Common myeloid progenitor, CD34-positive (primary cell): ENCODE measurements at regions not wholly inside any gene's neighbourhood (a gene's known extent, or its start where the extent isn't known, plus 50 kb on each side); places are given as distances from the start of the nearest gene placed in this dataset.

Source experiments
- CTCF ChIA-PET: fragments of 350-600 bp; sonication (Branson Sonifier 250); formaldehyde crosslinking; loops from one replicate; lab custom pipeline; 2021; ENCODE audit warnings: antibody characterized with exemption; lab: Charles Lee
- POLR2A ChIA-PET: fragments of 350-600 bp; sonication (Branson Sonifier 250); formaldehyde crosslinking; loops from one replicate; lab custom pipeline; 2021; ENCODE audit warnings: antibody characterized with exemption; lab: Charles Lee
- DNase-seq, 3 donors: peaks; one replicate each; pipeline versions ENCODE4 v3.0.0 to v3.0.0-alpha.2; 2013
- H3K27ac ChIP-seq, 2 experiments: 1 replicate in 1 of 2; 2 replicates in 1 of 2; pipeline ENCODE4 v1.7.0; 2013; ENCODE audit warnings: inconsistent platforms in 2 of 2, low read length in 2 of 2, mild to moderate bottlenecking in 2 of 2, low read depth in 1 of 2, moderate library complexity in 1 of 2; ENCODE audit not compliant: severe bottlenecking in 2 of 2, insufficient read depth in 1 of 2, poor library complexity in 1 of 2
- H3K27me3 ChIP-seq, 5 experiments: replicated peaks in 2 of 5; 1 replicate in 3 of 5; 2 replicates in 2 of 5; pipeline versions ENCODE4 v1.6.1 to v1.7.0; 2013; ENCODE audit warnings: low read length in 4 of 5, mild to moderate bottlenecking in 2 of 5, moderate library complexity in 2 of 5, inconsistent platforms in 1 of 5; ENCODE audit not compliant: insufficient read depth in 5 of 5, control insufficient read depth in 4 of 5
- H3K36me3 ChIP-seq, 4 experiments: 1 replicate in 2 of 4; 2 replicates in 2 of 4; pipeline versions ENCODE4 v1.6.1 to v1.7.0; 2013; ENCODE audit warnings: low read length in 3 of 4, control low read depth in 1 of 4, mild to moderate bottlenecking in 1 of 4; ENCODE audit not compliant: control insufficient read depth in 4 of 4, insufficient read depth in 4 of 4
- H3K4me1 ChIP-seq, 4 experiments: 1 replicate in 3 of 4; 2 replicates in 1 of 4; pipeline versions ENCODE4 v1.6.1 to v1.7.1; 2013; ENCODE audit warnings: low read length in 3 of 4, mild to moderate bottlenecking in 3 of 4, control low read depth in 1 of 4, inconsistent platforms in 1 of 4, moderate library complexity in 1 of 4; ENCODE audit not compliant: control insufficient read depth in 4 of 4, insufficient read depth in 4 of 4; ENCODE audit errors: control extremely low read depth in 1 of 4
- H3K4me3 ChIP-seq, 7 experiments: 1 replicate in 4 of 7; 2 replicates in 3 of 7; pipeline versions ENCODE4 v1.5.1 to v1.7.0; 2013; ENCODE audit warnings: mild to moderate bottlenecking in 7 of 7, low read length in 6 of 7, moderate library complexity in 6 of 7, inconsistent platforms in 2 of 7, low read depth in 2 of 7, control low read depth in 1 of 7; ENCODE audit not compliant: insufficient read depth in 4 of 7, control insufficient read depth in 1 of 7; ENCODE audit errors: extremely low read depth in 1 of 7
- H3K9me3 ChIP-seq, 5 experiments: 1 replicate in 4 of 5; 2 replicates in 1 of 5; pipeline versions ENCODE4 v1.6.1 to v1.7.1; 2013; ENCODE audit warnings: low read length in 4 of 5, mild to moderate bottlenecking in 2 of 5, inconsistent platforms in 1 of 5, low read depth in 1 of 5, moderate library complexity in 1 of 5; ENCODE audit not compliant: control insufficient read depth in 4 of 5, insufficient read depth in 2 of 5; ENCODE audit errors: control extremely low read depth in 1 of 5
- WGBS: methylation state at CpG from one replicate; pipeline ENCODE4 v1.1.5; 2013; ENCODE audit not compliant: insufficient coverage; 5-methylcytosine and 5-hydroxymethylcytosine counted together

DNA sequence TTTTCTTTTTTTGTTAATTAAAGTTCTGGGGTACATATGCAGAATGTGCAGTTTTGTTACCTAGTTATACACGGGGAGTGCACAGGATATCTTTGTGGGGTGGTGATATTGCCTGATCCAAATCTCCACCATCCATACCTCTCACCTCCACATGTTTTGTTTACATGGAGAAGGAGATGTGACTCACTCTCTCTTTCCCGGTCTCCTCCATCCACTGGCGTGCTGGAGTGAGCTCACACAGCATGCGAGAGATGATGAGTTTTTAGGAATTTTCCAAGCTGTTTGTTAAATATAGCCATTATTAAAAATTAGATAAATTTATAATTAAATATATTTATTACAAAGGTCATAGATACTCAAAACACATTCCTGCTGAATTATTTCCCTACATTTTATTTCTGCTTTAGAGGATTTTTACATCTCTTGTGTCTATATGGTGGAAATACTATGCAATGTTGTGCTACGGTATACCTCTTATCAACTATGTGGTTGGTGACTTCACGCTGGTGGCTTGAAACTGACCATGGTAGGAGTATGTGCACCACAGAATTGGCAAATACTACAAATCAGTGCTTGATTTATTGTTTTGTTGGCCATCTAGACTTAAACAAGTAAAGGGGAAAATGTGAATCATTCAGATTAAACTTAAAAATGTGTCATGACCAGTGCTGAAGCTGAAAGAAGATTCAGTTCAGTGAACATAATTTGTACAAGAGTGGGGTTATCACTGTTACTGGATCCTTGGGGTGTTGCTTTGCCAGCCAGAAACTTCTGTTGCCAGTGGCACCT lies 107.9 kb upstream of the FAM180A start:
- Histone ChIP-seq H3K4me3 (no peak overlapping the region), H3K4me1 (no peaks in the 10 kb centered on the region), H3K27ac (no peak overlapping the region), H3K27me3 (no peaks in the 10 kb centered on the region), H3K9me3 (peaks cover under 1 to 6% (median 2%) of the 10 kb centered on the region in 5 experiments), H3K36me3 (no peaks in the 10 kb centered on the region)
- ChIA-PET CTCF (no interaction called here), POLR2A (no interaction called here)
- no CpG with 5 or more reads among the region's 6 CpGs for WGBS
- DNase-seq, result no peak

DNA sequence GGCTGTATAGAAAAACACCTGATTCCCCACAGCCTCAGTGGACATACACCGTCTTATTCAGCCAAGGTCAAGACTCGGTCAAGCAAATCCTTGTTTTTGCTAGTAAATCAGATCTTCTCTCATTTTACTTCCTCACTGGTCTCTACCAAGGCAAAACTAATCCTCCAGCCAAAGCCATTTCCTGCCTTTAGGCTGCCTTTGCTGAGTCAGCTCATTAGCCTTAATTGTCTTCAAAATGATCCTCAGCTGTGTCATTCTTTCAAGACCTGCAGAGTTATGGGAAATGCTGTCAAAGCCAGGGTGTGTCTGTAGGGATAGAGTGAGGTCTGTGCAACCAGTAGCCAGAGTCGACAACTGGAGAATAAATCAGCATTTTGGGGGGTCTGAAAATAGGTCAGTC lies 107.2 kb upstream of the FAM180A start:
- H3K9me3 ChIP-seq, result peaks cover 0 to 4% (median 0%) of the 10 kb centered on the region in 5 experiments
- H3K27ac ChIP-seq, result no peak overlapping the region
- no peak overlapping the region for H3K4me3 ChIP-seq
- peak in 2 of 3 donors; percentile 23 to 33 for DNase-seq
- ChIA-PET CTCF (no interaction called here), POLR2A (no interaction called here)
- H3K27me3 ChIP-seq, result no peaks in the 10 kb centered on the region
- 36% methylated on average over 3 of the region's 3 CpGs for WGBS
- no peaks in the 10 kb centered on the region for H3K36me3 ChIP-seq
- H3K4me1 ChIP-seq, result no peaks in the 10 kb centered on the region

DNA sequence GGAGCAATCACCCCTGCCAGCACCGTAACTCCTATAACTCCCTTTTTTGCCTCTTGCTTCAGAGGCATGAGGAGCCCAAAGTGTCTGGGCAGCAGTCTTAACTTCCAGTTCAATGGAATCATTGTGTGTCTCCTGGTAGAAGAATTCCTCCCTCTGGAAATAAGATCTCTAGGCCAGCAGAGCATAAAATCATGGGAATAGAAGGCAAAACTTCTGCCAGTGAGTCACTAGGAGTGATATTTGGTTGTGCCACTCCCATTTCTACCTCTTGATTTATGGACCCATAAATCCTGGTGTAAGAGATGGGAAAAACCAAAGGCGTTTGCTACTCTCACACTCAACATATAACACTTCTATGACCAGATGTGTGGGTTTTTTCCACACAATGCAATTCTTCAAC lies 104.9 kb upstream of the FAM180A start:
- no peak overlapping the region for H3K27ac ChIP-seq

DNA sequence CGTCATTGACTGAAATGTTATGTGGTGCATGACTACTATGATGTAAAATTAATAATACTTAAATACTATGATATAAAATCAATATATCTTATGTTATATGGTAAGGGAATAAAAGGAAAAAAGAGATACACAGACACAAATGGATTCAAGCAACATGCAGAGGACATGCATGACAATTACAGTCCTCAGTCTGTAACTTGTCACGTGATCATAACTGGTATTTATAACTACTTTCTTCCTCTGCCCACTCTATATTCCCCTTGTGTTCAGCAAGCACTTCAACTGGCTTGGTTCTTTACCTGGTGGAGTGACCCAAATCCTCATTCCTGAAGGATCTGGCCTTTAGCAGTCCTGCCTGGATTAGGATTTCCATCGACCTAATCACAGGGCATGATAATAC lies 104.4 kb upstream of the FAM180A start:
- ChIA-PET POLR2A (no interaction called here), CTCF (no interaction called here)
- Histone ChIP-seq H3K27me3 (no peaks in the 10 kb centered on the region), H3K36me3 (no peaks in the 10 kb centered on the region), H3K4me3 (no peak overlapping the region), H3K27ac (no peak overlapping the region), H3K9me3 (peaks cover 0 to 3% (median 0%) of the 10 kb centered on the region in 5 experiments), H3K4me1 (no peaks in the 10 kb centered on the region)
- 94% methylated on average over 2 of the region's 3 CpGs for WGBS
- no peak for DNase-seq

More for the DNA sequence above, 104.9 kb upstream of the FAM180A start:
- WGBS, result 100% methylated on average over 1 of the region's 2 CpGs
- Histone ChIP-seq H3K9me3 (peaks cover 0 to 4% (median 0%) of the 10 kb centered on the region in 5 experiments), H3K4me1 (no peaks in the 10 kb centered on the region), H3K4me3 (no peak overlapping the region), H3K36me3 (no peaks in the 10 kb centered on the region), H3K27me3 (no peaks in the 10 kb centered on the region)
- CTCF ChIA-PET, result no interaction called here
- DNase-seq, result no peak
- POLR2A ChIA-PET, result no interaction called here

DNA sequence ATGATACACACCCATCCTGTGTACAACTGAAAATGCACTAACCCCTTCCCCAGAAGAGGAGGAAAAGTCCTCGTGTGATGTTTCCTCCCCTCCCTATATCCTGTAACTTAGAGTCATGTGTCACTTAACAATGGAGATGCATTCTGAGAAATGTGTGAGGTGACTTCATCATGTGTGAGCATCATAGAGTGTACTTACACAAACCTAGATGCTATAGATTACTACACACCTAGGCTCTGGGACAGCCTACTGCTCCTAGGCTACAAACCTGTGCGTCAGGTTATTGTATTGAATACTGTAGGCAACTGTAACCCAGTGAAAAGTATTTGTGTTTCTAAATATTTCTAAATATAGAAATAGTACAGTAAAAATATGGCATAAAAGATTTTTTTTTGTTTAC lies 98.6 kb upstream of the FAM180A start:
- POLR2A ChIA-PET, result no interaction called here
- H3K27ac ChIP-seq, result no peak overlapping the region
- no peaks in the 10 kb centered on the region for H3K27me3 ChIP-seq
- no CpG with 5 or more reads among the region's 2 CpGs for WGBS
- no peaks in the 10 kb centered on the region for H3K4me1 ChIP-seq
- H3K9me3 ChIP-seq, result no peaks in the 10 kb centered on the region
- DNase-seq, result no peak
- no peak overlapping the region for H3K4me3 ChIP-seq
- CTCF ChIA-PET, result no interaction called here
- H3K36me3 ChIP-seq, result no peaks in the 10 kb centered on the region

DNA sequence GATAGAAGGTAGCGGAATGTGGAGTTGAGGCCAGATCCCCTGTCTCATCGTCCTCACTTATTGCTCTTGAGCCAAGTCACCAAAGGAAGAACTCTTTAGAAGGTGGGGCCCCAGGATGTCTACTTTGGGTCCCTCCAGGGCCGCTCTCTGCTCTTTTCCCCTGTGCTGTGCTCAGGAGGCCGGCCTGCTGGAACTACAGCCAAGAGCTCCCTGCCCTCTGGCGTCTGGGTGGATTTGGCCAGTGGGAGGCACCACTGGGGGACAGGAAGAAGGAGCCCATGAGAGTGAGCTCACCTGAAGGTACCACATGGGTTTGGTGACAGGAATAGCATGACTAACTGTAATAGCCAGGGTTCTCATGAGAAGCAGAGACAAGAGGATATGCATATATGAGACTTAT lies 97.7 kb upstream of the FAM180A start:
- ChIA-PET CTCF (no interaction called here), POLR2A (no interaction called here)
- H3K4me3 ChIP-seq, result no peak overlapping the region

DNA sequence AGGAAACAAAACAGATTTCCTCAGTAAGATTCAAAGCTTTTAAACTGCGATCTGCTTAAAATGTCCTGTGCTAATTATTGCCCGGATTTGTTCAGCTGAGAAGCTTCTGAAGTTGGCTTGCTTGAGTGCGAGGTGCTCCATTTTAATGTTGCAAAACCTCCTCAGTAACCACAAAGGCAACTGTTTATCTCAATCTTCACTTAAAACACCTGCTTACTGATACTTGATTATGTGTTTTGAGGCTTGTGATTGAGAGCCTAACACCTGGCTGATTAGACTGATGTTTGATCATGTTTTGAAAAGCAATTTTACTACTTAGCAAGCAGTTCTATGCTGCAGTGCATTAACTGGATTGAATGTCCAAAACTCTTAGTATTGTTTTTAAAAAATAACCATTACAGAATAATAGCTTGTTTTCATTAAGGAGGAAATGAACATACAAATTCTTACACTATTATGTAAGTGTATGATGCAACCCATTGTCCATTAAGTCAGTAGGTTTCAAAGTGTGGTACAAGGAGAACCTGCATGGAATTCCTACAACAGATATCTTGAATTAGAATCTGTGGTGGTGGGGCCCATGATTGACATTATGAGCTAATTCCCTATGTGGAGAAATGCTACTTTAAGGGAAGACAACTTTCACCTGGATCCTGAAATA lies 96.9 kb upstream of the FAM180A start:
- Histone ChIP-seq H3K9me3 (no peaks in the 10 kb centered on the region), H3K4me1 (no peaks in the 10 kb centered on the region), H3K4me3 (no peak overlapping the region), H3K36me3 (no peaks in the 10 kb centered on the region), H3K27me3 (no peaks in the 10 kb centered on the region), H3K27ac (no peak overlapping the region)
- POLR2A ChIA-PET, result no interaction called here
- no peak for DNase-seq
- CTCF ChIA-PET, result interaction anchor here (0.6 kb wide), 1 partner anchor 62 kb away, joined by 4 read pairs; no protein-coding TSS in a partner anchor
- WGBS, result 92% methylated on average over 2 of the region's 3 CpGs

More for the DNA sequence above, 97.7 kb upstream of the FAM180A start:
- Histone ChIP-seq H3K36me3 (no peaks in the 10 kb centered on the region), H3K9me3 (no peaks in the 10 kb centered on the region), H3K27me3 (no peaks in the 10 kb centered on the region), H3K4me1 (no peaks in the 10 kb centered on the region), H3K27ac (no peak overlapping the region)
- no peak for DNase-seq
- WGBS, result 100% methylated on average over 5 of the region's 5 CpGs
